ENCODE measurements at regions not wholly inside any gene's neighbourhood (a gene's known extent, or its start where the extent isn't known, plus 50 kb on each side); places are given as distances from the start of the nearest gene placed in this dataset.
A peak's percentile ranks its signal among the peaks of the same experiment; 100 is the strongest.
"Not testable (repeated sequence)": the region's sequence is repeated elsewhere in the genome, so short reads cannot be mapped to it uniquely, and the experiment has no call there.

- DNase-seq (ENCODE audit: low read depth, low spot score), result no peak
Observed at GRCh38 chr12:131507094-131507493, 203.8 kb upstream of the SFSWAP start.

DNA sequence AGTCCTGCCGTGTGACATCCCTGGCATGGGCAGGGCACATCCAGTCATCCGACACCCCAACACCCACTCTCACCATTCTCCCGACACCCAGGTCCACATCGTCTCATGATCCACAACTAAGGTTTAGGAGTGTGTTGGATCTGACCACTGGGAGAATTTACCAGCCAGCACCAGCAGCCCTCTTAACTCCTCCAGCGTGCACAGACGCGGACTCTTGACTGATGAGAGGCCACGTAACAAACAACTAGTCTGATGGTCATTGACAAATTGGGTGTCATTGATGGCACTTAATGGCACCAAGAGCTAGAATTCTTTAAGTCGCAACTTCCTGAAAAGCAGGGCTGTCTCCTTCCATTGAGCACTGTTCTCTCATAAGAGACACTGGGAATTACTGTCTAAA lies 203.0 kb upstream of the SFSWAP start:
- DNase-seq (ENCODE audit: low read depth, low spot score), result no peak

DNA sequence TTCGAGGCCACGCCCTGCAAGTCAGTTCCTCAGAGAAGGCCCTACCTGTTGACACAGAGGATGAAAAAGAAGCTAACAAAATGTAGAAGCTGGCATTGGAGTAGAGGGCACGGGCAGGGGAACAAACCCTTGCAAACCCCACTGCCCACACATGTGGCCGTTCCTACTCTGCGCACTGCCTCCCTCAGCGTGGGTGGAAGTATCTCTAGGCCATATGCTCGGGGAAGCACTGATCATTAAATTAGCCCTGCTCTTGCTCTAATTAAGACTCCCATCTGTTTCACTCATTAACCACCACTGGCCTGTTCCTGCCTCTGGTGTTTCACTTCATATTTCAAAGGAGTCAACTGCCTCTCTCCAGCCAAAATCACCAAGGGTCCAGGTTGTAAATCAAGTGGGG lies 201.2 kb upstream of the SFSWAP start:
- no peak for DNase-seq (ENCODE audit: low read depth, low spot score)

- DNase-seq (ENCODE audit: low read depth, low spot score), result no peak
Observed at GRCh38 chr12:131510431-131510830, 200.5 kb upstream of the SFSWAP start.

GRCh38 chr12:131511391-131511802 lies 199.5 kb upstream of the SFSWAP start:
- DNase-seq (ENCODE audit: low read depth, low spot score), result peak; percentile 21

GRCh38 chr12:131511803-131512561 lies 198.9 kb upstream of the SFSWAP start:
- DNase-seq (ENCODE audit: low read depth, low spot score), result no peak

GRCh38 chr12:131513606-131514005 lies 197.3 kb upstream of the SFSWAP start:
- DNase-seq (ENCODE audit: low read depth, low spot score), result no peak

DNA sequence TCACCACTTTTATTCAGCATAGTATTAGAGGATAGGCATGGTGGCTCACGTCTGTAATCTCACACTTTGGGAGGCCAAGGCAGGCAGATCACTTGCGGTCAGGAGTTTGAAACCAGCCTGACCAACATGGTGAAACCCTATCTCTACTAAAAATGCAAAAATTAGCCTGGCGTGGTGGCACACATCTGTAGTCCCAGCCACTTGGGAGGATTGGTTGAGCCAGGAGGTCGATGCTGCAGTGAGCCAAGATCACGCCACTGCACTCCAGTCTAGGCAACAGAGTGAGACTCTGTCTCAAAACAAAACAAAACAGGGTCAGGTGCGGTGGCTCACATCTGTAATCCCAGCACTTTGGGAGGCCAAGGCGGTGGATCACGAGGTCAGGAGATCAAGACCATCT lies 190.3 kb upstream of the SFSWAP start:
- DNase-seq (ENCODE audit: low read depth, low spot score), result not testable (repeated sequence)

DNA sequence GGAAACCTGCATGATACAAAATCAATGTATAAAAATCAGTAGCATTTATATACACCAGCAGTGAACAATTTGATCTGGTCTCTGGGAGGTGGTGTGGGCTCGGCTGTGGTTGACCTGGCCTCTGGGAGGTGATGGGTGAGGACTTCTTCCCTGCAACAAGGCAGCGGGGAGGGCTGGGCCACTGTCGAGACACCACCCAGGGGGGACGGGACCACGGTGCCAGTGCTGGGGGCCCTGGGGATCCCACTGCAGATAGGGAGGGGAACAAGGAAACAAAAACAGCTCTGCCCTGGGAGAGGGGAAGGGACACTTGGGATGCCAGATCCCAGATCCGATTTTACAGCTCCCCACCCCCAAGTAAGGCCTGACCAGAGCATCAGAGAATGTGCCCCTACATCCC lies 189.6 kb upstream of the SFSWAP start:
- no peak for DNase-seq (ENCODE audit: low read depth, low spot score)

- no peak for DNase-seq (ENCODE audit: low read depth, low spot score)
Observed at GRCh38 chr12:131525795-131526508, 184.9 kb upstream of the SFSWAP start.

- DNase-seq (ENCODE audit: low read depth, low spot score), result no peak
Observed at GRCh38 chr12:131527092-131527491, 183.8 kb upstream of the SFSWAP start.

- DNase-seq (ENCODE audit: low read depth, low spot score), result no peak
Observed at GRCh38 chr12:131527736-131528135, 183.2 kb upstream of the SFSWAP start.

- no peak for DNase-seq (ENCODE audit: low read depth, low spot score)
Observed at GRCh38 chr12:131528144-131528543, 182.7 kb upstream of the SFSWAP start.

- DNase-seq (ENCODE audit: low read depth, low spot score), result no peak
Observed at GRCh38 chr12:131528667-131529066, 182.2 kb upstream of the SFSWAP start.

GRCh38 chr12:131529196-131530040 lies 181.5 kb upstream of the SFSWAP start:
- DNase-seq (ENCODE audit: low read depth, low spot score), result no peak

GRCh38 chr12:131530041-131530332 lies 180.9 kb upstream of the SFSWAP start:
- no peak for DNase-seq (ENCODE audit: low read depth, low spot score)

GRCh38 chr12:131530422-131530821 lies 180.5 kb upstream of the SFSWAP start:
- DNase-seq (ENCODE audit: low read depth, low spot score), result no peak

DNA sequence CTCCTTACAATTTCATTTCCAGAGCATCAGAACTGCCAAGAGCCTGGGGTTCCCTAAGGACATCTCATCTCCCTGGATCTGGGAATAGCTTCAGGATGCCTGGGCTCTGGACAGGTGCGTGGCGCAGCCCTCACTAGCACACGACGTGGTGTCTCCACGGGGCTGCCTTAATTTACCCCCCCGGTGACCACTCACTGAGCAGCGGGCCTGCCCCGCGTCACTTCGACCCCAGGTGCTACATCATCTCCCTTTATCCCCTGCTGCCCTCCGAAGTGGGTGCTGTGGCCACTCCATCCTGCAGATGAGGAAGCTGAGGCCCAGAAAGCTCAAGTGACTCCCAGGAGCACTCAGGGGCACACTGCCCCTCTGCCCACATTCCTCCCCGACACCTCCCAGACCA lies 177.8 kb upstream of the SFSWAP start:
- DNase-seq (ENCODE audit: low read depth, low spot score), result no peak

DNA sequence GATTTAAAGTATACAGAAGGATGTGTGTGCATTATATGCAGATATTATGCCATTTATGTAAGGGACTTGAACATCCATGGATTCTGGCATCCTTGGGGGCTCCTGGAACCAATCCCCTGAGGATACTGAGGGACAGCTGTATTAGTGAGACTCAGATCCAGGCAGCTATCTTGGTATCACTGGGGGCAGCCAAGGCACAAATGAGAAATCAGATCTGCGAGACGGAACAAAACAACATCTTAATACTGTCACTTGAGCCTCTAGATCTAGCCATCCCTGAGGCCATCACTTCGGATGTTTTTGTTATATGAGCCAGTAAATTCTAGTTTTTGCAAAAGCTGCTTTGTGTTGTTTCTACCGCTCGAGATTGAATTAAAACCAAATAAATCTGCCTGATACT lies 175.1 kb upstream of the SFSWAP start:
- no peak for DNase-seq (ENCODE audit: low read depth, low spot score)

DNA sequence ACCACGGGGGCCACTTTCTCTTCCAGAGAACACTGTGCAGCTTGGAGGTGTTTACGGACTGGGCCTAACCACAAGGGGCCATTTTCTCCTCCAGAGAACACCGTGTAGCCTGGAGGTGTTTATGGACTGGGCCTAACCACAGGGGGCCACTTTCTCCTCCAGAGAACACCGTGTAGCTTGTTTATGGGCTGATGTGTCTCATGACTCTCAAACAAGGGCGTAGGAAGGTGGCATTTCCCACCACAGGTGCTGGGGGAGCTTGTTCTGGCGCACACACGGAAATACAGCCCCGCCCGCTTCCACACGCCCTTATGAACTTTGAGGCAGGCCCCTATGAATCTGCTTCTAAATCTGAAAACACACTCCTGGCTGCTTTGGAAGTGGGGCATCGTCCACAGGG lies 174.6 kb upstream of the SFSWAP start:
- peak; percentile 74 for DNase-seq (ENCODE audit: low read depth, low spot score)

- no peak for DNase-seq (ENCODE audit: low read depth, low spot score)
Observed at GRCh38 chr12:131536766-131537165, 174.1 kb upstream of the SFSWAP start.

- peak; percentile 52 for DNase-seq (ENCODE audit: low read depth, low spot score)
Observed at GRCh38 chr12:131537267-131537958, 173.5 kb upstream of the SFSWAP start.
